ENCODE measurements at regions not wholly inside any gene's neighbourhood (a gene's known extent, or its start where the extent isn't known, plus 50 kb on each side); places are given as distances from the start of the nearest gene placed in this dataset.

- no peaks in the 10 kb centered on the region for H3K79me2 ChIP-seq (ENCODE audit: control insufficient read depth in 1 of 2, insufficient read depth in 2 of 2, low read length in 2 of 2)
- H2BK12ac ChIP-seq (ENCODE audit: low read depth, low read length): no peak overlapping the region
- H3K23ac ChIP-seq (ENCODE audit: insufficient read length): no peak overlapping the region
- H3K9ac ChIP-seq (replicated peaks in 1 of 4; ENCODE audit: extremely low read depth in 1 of 4, low read depth in 3 of 4, low read length in 3 of 4): no peak overlapping the region
- no peak overlapping the region for H4K91ac ChIP-seq (replicated peaks; ENCODE audit: insufficient read length, low read length)
- no peak overlapping the region for H4K5ac ChIP-seq (ENCODE audit: insufficient read length, low read depth, low read length)
- H3K56ac ChIP-seq (replicated peaks; ENCODE audit: insufficient read length, low read depth, low read length): no peak overlapping the region
- H3K9me3 ChIP-seq (ENCODE audit: insufficient read depth in 2 of 2, low read depth in 1 of 2, low read length in 1 of 2): no peaks in the 10 kb centered on the region
- H2BK15ac ChIP-seq (ENCODE audit: low read length): no peak overlapping the region
- WGBS, 2 experiments (ENCODE audit: extremely low coverage in 1 of 2, insufficient coverage in 1 of 2, insufficient read length in 1 of 2, insufficient replicate concordance in 2 of 2, low coverage in 1 of 2, low lambda C conversion rate in 2 of 2, missing lambda C conversion rate in 1 of 2): 83% methylated on average over 4 of the region's 4 CpGs; no CpG with 5 or more reads in 1 of the 2 experiments
- no peak for FAIRE-seq
- POLR2A ChIA-PET (ENCODE audit: partially characterized antibody): no interaction called here
- no peak overlapping the region for H3K4me3 ChIP-seq (ENCODE audit: extremely low read depth in 1 of 4, insufficient read depth in 2 of 4, low read depth in 3 of 4, low read length in 4 of 4)
- H3K4ac ChIP-seq (replicated peaks; ENCODE audit: insufficient read length, low read depth, low read length): no peak overlapping the region
- no peak overlapping the region for H3K18ac ChIP-seq (ENCODE audit: extremely low read depth, low read length)
- no peak overlapping the region for H2BK5ac ChIP-seq (ENCODE audit: low read depth, low read length)
- H3K4me2 ChIP-seq (ENCODE audit: insufficient read depth in 1 of 2, low read depth in 2 of 2, low read length in 2 of 2): no peak overlapping the region
- H3K36me3 ChIP-seq (ENCODE audit: control insufficient read depth in 2 of 4, insufficient read depth in 4 of 4, low read length in 3 of 4): no peaks in the 10 kb centered on the region; a peak in 1 of 8 replicates
- CTCF ChIA-PET (ENCODE audit: partially characterized antibody): interaction anchor here (0.8 to 1.5 kb wide), 7 partner anchors 10 to 260 kb away, joined by 3 to 5 read pairs (median 4); no protein-coding TSS in a partner anchor
- H3K79me1 ChIP-seq (ENCODE audit: low read depth, low read length): no peaks in the 10 kb centered on the region
- no peak overlapping the region for H2AFZ ChIP-seq (ENCODE audit: low read length)
- no peaks in the 10 kb centered on the region for H3K23me2 ChIP-seq (ENCODE audit: low read depth, low read length)
- no peaks in the 10 kb centered on the region for H4K20me1 ChIP-seq (replicated peaks in 1 of 2; ENCODE audit: control insufficient read depth in 1 of 2, insufficient read depth in 2 of 2, low read length in 2 of 2)
- H3K27me3 ChIP-seq (replicated peaks in 1 of 4; ENCODE audit: control insufficient read depth in 3 of 4, extremely low read depth in 1 of 4, insufficient read depth in 3 of 4, low read length in 3 of 4): no peaks in the 10 kb centered on the region
- H3K27ac ChIP-seq (ENCODE audit: low read depth, low read length): no peak overlapping the region
- no peak for DNase-seq (ENCODE audit: low read depth in 1 of 2, low spot score in 2 of 2)
- H2AK5ac ChIP-seq (ENCODE audit: low read depth, low read length): no peak overlapping the region
- no peak overlapping the region for H2BK20ac ChIP-seq (ENCODE audit: low read length)
- H2BK120ac ChIP-seq (replicated peaks; ENCODE audit: low read depth, low read length): no peak overlapping the region
- H3K4me1 ChIP-seq (replicated peaks in 1 of 4; ENCODE audit: control insufficient read depth in 3 of 4, insufficient read depth in 4 of 4, low read length in 3 of 4): peaks cover 0 to 2% (median 1%) of the 10 kb centered on the region in 4 experiments; a peak in 3 of 7 replicates
- H3K14ac ChIP-seq (ENCODE audit: insufficient read length): no peak overlapping the region
- H4K8ac ChIP-seq (ENCODE audit: extremely low read depth, insufficient read depth, low read length): no peak overlapping the region
- no peak for TF ChIP-seq RXRA (IDR thresholded peaks at IDR 0.05; ENCODE audit: insufficient read depth, low read depth, low read length)
- TF ChIP-seq MAX (IDR thresholded peaks at IDR 0.05): no peak
- TF ChIP-seq TCF12 (IDR thresholded peaks at IDR 0.05; ENCODE audit: low read depth, low read length): no peak
- peak; percentile 20 to 36 (median 34); a peak in 2 of 4 replicates for TF ChIP-seq CTCF (IDR thresholded peaks at IDR 0.05; ENCODE audit: control extremely low read depth in 1 of 3, insufficient read depth in 1 of 3, low read depth in 1 of 3, low read length in 3 of 3)
- TF ChIP-seq GABPA (IDR thresholded peaks at IDR 0.05; ENCODE audit: borderline replicate concordance, insufficient read depth, low read length): no peak
- TF ChIP-seq FOSL1 (IDR thresholded peaks at IDR 0.05; ENCODE audit: insufficient read depth, low read depth, low read length): no peak
- TF ChIP-seq KDM5A (IDR thresholded peaks at IDR 0.05; ENCODE audit: low read length): no peak
- TF ChIP-seq CEBPB (IDR thresholded peaks at IDR 0.05; ENCODE audit: low read depth, low read length): no peak
- TF ChIP-seq EGR1 (IDR thresholded peaks at IDR 0.05; ENCODE audit: borderline replicate concordance, low read depth, low read length): no peak
- peak; percentile 51; the same call in 1 of the 2 replicates for TF ChIP-seq YY1 (IDR thresholded peaks at IDR 0.05; ENCODE audit: low read depth, low read length)
- TF ChIP-seq KDM1A (IDR thresholded peaks at IDR 0.05; ENCODE audit: borderline replicate concordance, low read length): no peak
- no peak for TF ChIP-seq BCL11A (IDR thresholded peaks at IDR 0.05; ENCODE audit: low read depth in 2 of 2, low read length in 2 of 2)
Measured at GRCh38 chr9:28951945-28952344, 1378.7 kb upstream of the C9orf72 start.
